GM23338 (cell line): ENCODE measurements at regions not wholly inside any gene's neighbourhood (a gene's known extent, or its start where the extent isn't known, plus 50 kb on each side); places are given as distances from the start of the nearest gene placed in this dataset.

Experiments used
- ATAC-seq: fragments of 200-7000 bp; cut with Tn5 transposase; 3 replicates; pipeline ENCODE4 v1.9.1; 2020
- DNase-seq: peaks from one replicate; pipeline ENCODE4 v3.0.0-alpha.2; 2015; ENCODE audit warnings: low spot score
- H2AFZ ChIP-seq: fragments of 200-600 bp; sonication (generic); 2 replicates; pipeline ENCODE4 v1.8.0; 2016; ENCODE audit warnings: antibody characterized with exemption, mild to moderate bottlenecking, moderate library complexity
- H3F3A ChIP-seq: fragments of 200-600 bp; sonication (generic); replicated peaks from 2 replicates; pipeline ENCODE4 v1.8.0; 2017; ENCODE audit warnings: antibody characterized with exemption, mixed run types, low read depth
- H3K27ac ChIP-seq: fragments of 200-600 bp; sonication (generic); 2 replicates; pipeline ENCODE4 v1.6.1; 2016; ENCODE audit warnings: low read depth
- H3K27me3 ChIP-seq: fragments of 200-600 bp; sonication (generic); 2 replicates; pipeline ENCODE4 v1.8.0; 2016; ENCODE audit warnings: mild to moderate bottlenecking, mixed run types, moderate library complexity; ENCODE audit not compliant: insufficient read depth
- H3K36me3 ChIP-seq: fragments of 200-600 bp; sonication (generic); 2 replicates; pipeline ENCODE4 v1.8.0; 2016; ENCODE audit warnings: mild to moderate bottlenecking; ENCODE audit not compliant: insufficient read depth
- H3K4me1 ChIP-seq: fragments of 200-600 bp; sonication (generic); 2 replicates; pipeline ENCODE4 v1.8.0; 2016; ENCODE audit warnings: mild to moderate bottlenecking, moderate library complexity; ENCODE audit not compliant: insufficient read depth
- H3K4me2 ChIP-seq: fragments of 200-600 bp; sonication (generic); 2 replicates; pipeline ENCODE4 v1.7.1; 2017; ENCODE audit warnings: mixed run types
- H3K4me3 ChIP-seq: fragments of 200-600 bp; sonication (generic); 2 replicates; pipeline ENCODE4 v1.6.1; 2016; ENCODE audit warnings: mixed run types
- H3K79me2 ChIP-seq: fragments of 200-600 bp; sonication (generic); replicated peaks from 2 replicates; pipeline ENCODE4 v1.8.0; 2017; ENCODE audit warnings: mild to moderate bottlenecking; ENCODE audit not compliant: insufficient read depth
- H3K9me2 ChIP-seq: fragments of 200-600 bp; sonication (generic); 2 replicates; pipeline ENCODE4 v1.8.0; 2017; ENCODE audit not compliant: insufficient read depth
- H4K20me1 ChIP-seq: fragments of 200-600 bp; sonication (generic); replicated peaks from 2 replicates; pipeline ENCODE4 v1.8.0; 2017; ENCODE audit warnings: mild to moderate bottlenecking; ENCODE audit not compliant: insufficient read depth
- H3K27ac Mint-ChIP-seq: 2 replicates; pipeline ENCODE4 v1.8.0; 2020; ENCODE audit warnings: inconsistent platforms, mild to moderate bottlenecking, moderate library complexity, mixed read lengths
- H3K27me3 Mint-ChIP-seq: 3 replicates; pipeline ENCODE4 v1.8.0; 2022; ENCODE audit warnings: low read depth, mild to moderate bottlenecking, moderate library complexity, mixed read lengths, inconsistent platforms; ENCODE audit not compliant: insufficient read depth, poor library complexity
- H3K36me3 Mint-ChIP-seq: 3 replicates; pipeline ENCODE4 v1.8.0; 2021; ENCODE audit warnings: low read depth, mild to moderate bottlenecking, inconsistent platforms, moderate library complexity, mixed read lengths
- H3K4me1 Mint-ChIP-seq: 3 replicates; pipeline ENCODE4 v1.8.0; 2020; ENCODE audit warnings: mild to moderate bottlenecking, inconsistent platforms, mixed read lengths
- H3K4me3 Mint-ChIP-seq: 3 replicates; pipeline ENCODE4 v1.8.0; 2021; ENCODE audit warnings: moderate library complexity, mild to moderate bottlenecking, inconsistent platforms, mixed read lengths
- H3K9me3 Mint-ChIP-seq: 3 replicates; pipeline ENCODE4 v1.8.0; 2020; ENCODE audit warnings: moderate library complexity, mild to moderate bottlenecking, inconsistent platforms, mixed read lengths
- CREB1 ChIP-seq: fragments of 250-450 bp; sonication (Bioruptor Pico); IDR thresholded peaks from 2 replicates; pipeline ENCODE4 v1.5.0; 2020; ENCODE audit warnings: low read depth, mild to moderate bottlenecking, moderate library complexity
- ETS1 ChIP-seq: IDR thresholded peaks from 2 replicates; pipeline ENCODE4 v1.6.1; 2016; ENCODE audit warnings: antibody characterized with exemption
- EZH2 ChIP-seq: fragments of 200-600 bp; sonication (generic); IDR thresholded peaks from one replicate; pipeline ENCODE4 v1.8.0; 2017; ENCODE audit warnings: antibody characterized with exemption, mild to moderate bottlenecking, low read depth; ENCODE audit not compliant: unreplicated experiment
- EZH2phosphoT487 ChIP-seq: fragments of 200-600 bp; sonication (generic); IDR thresholded peaks from one replicate; pipeline ENCODE4 v1.8.1; 2018; ENCODE audit warnings: antibody characterized with exemption; ENCODE audit not compliant: unreplicated experiment
- REST ChIP-seq: IDR thresholded peaks from one replicate; pipeline ENCODE4 v1.6.1; 2018; ENCODE audit warnings: antibody characterized with exemption; ENCODE audit not compliant: unreplicated experiment
- ZNF114 ChIP-seq: fragments of 250-450 bp; sonication (Bioruptor Pico); IDR thresholded peaks from 2 replicates; pipeline ENCODE4 v1.5.0; 2020; ENCODE audit warnings: mild to moderate bottlenecking, moderate library complexity
- ZNF331 ChIP-seq: fragments of 250-450 bp; sonication (Bioruptor Pico); IDR thresholded peaks from 2 replicates; pipeline ENCODE4 v1.5.0; 2020; ENCODE audit warnings: low read depth, mild to moderate bottlenecking, moderate library complexity
- TF ChIP-seq, protein P1 (sequence below): fragments of 250-450 bp; sonication (Bioruptor Pico); IDR thresholded peaks from 2 replicates; pipeline ENCODE4 v1.5.0; 2020; ENCODE audit warnings: mild to moderate bottlenecking, moderate library complexity

GRCh38 chr2:78056976-78057375 is 534.8 kb upstream of the LRRTM4 start:
- Mint-ChIP-seq H3K9me3 (peaks cover 12% of the 10 kb centered on the region), H3K36me3 (peaks cover 15% of the 10 kb centered on the region; the same call in 2 of the 3 replicates)

More at GRCh38 chr2:78056976-78057375, 534.8 kb upstream of the LRRTM4 start:
- Histone ChIP-seq H2AFZ (no peak overlapping the region), H3K4me2 (no peak overlapping the region), H3K9me2 (peaks cover 7% of the 10 kb centered on the region; the same call in 1 of the 2 replicates), H4K20me1 (no peaks in the 10 kb centered on the region), H3K27me3 (no peaks in the 10 kb centered on the region), H3K27ac (no peak overlapping the region), H3K79me2 (no peaks in the 10 kb centered on the region), H3K36me3 (no peaks in the 10 kb centered on the region), H3F3A (no peaks in the 10 kb centered on the region), H3K4me3 (no peak overlapping the region), H3K4me1 (no peaks in the 10 kb centered on the region)
- Mint-ChIP-seq H3K27ac (no peak overlapping the region), H3K4me1 (no peaks in the 10 kb centered on the region), H3K27me3 (peaks cover 8% of the 10 kb centered on the region), H3K4me3 (no peak overlapping the region)
- no peak for ATAC-seq
- TF ChIP-seq, protein P1, sequence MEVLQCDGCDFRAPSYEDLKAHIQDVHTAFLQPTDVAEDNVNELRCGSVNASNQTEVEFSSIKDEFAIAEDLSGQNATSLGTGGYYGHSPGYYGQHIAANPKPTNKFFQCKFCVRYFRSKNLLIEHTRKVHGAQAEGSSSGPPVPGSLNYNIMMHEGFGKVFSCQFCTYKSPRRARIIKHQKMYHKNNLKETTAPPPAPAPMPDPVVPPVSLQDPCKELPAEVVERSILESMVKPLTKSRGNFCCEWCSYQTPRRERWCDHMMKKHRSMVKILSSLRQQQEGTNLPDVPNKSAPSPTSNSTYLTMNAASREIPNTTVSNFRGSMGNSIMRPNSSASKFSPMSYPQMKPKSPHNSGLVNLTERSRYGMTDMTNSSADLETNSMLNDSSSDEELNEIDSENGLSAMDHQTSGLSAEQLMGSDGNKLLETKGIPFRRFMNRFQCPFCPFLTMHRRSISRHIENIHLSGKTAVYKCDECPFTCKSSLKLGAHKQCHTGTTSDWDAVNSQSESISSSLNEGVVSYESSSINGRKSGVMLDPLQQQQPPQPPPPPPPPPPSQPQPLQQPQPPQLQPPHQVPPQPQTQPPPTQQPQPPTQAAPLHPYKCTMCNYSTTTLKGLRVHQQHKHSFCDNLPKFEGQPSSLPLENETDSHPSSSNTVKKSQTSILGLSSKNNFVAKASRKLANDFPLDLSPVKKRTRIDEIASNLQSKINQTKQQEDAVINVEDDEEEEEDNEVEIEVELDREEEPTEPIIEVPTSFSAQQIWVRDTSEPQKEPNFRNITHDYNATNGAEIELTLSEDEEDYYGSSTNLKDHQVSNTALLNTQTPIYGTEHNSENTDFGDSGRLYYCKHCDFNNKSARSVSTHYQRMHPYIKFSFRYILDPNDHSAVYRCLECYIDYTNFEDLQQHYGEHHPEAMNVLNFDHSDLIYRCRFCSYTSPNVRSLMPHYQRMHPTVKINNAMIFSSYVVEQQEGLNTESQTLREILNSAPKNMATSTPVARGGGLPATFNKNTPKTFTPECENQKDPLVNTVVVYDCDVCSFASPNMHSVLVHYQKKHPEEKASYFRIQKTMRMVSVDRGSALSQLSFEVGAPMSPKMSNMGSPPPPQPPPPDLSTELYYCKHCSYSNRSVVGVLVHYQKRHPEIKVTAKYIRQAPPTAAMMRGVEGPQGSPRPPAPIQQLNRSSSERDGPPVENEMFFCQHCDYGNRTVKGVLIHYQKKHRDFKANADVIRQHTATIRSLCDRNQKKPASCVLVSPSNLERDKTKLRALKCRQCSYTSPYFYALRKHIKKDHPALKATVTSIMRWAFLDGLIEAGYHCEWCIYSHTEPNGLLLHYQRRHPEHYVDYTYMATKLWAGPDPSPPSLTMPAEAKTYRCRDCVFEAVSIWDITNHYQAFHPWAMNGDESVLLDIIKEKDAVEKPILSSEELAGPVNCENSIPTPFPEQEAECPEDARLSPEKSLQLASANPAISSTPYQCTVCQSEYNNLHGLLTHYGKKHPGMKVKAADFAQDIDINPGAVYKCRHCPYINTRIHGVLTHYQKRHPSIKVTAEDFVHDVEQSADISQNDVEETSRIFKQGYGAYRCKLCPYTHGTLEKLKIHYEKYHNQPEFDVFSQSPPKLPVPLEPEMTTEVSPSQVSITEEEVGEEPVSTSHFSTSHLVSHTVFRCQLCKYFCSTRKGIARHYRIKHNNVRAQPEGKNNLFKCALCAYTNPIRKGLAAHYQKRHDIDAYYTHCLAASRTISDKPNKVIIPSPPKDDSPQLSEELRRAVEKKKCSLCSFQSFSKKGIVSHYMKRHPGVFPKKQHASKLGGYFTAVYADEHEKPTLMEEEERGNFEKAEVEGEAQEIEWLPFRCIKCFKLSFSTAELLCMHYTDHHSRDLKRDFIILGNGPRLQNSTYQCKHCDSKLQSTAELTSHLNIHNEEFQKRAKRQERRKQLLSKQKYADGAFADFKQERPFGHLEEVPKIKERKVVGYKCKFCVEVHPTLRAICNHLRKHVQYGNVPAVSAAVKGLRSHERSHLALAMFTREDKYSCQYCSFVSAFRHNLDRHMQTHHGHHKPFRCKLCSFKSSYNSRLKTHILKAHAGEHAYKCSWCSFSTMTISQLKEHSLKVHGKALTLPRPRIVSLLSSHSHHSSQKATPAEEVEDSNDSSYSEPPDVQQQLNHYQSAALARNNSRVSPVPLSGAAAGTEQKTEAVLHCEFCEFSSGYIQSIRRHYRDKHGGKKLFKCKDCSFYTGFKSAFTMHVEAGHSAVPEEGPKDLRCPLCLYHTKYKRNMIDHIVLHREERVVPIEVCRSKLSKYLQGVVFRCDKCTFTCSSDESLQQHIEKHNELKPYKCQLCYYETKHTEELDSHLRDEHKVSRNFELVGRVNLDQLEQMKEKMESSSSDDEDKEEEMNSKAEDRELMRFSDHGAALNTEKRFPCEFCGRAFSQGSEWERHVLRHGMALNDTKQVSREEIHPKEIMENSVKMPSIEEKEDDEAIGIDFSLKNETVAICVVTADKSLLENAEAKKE (CRISPR knock-in tag): no peak
- TF ChIP-seq ZNF114: no peak
- TF ChIP-seq CREB1: no peak
- no peak for TF ChIP-seq ZNF331 (CRISPR knock-in tag)
- TF ChIP-seq EZH2phosphoT487: no peak
- TF ChIP-seq EZH2: no peak
- TF ChIP-seq REST: no peak
- TF ChIP-seq ETS1: no peak
- DNase-seq: no peak
